ENCODE measurements at regions not wholly inside any gene's neighbourhood (a gene's known extent, or its start where the extent isn't known, plus 50 kb on each side); places are given as distances from the start of the nearest gene placed in this dataset.

DNA sequence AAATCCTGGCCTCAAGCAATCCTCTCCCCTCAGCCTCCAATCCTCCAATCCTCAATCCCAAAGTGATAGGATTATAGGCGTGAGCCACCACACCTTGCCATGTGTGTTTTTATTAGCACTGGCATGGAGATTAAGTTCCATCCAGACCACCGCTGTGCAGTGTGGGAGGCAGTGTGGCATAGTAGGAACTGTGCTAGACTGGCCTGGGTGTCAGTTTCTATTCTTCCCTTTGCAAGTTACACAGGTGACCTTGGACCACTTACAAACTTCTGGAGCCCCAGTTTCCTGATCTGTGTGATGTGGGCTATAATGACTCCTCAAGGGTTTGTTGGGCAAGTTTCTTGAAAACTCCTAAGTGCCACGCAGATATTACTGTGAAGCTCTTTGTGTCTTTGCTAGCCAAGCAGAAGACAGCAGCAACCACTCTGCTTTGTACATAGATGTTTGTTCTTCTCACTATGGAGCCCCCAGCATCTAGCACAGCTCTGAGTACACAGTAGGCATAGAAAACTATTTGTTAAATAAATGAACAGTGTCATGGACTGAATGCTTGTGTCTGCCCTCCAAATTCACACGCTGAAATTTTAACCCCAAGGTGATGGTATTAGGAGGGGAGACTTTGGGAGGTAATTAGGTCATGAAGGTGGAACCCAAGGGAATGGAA lies 93.0 kb downstream of the LBH start:
- no peak overlapping the region for H3K4me3 ChIP-seq (ENCODE audit: low read depth, low read length)
- H3K27ac ChIP-seq (ENCODE audit: low read depth, low read length) = no peak overlapping the region
- no peaks in the 10 kb centered on the region for H3K36me3 ChIP-seq (ENCODE audit: control insufficient read depth, insufficient read depth, low read length)
- no peaks in the 10 kb centered on the region for H3K9me3 ChIP-seq (ENCODE audit: control insufficient read depth, insufficient read depth, low read length)
- DNase-seq (ENCODE audit: low read depth in 4 of 6, low spot score in 6 of 6) = no peak
- WGBS (ENCODE audit: insufficient coverage) = 90% methylated on average over 2 of the region's 4 CpGs
- no peaks in the 10 kb centered on the region for H3K4me1 ChIP-seq (ENCODE audit: control insufficient read depth, insufficient read depth, low read length)
- no peaks in the 10 kb centered on the region for H3K27me3 ChIP-seq (ENCODE audit: control insufficient read depth, insufficient read depth, low read length)

DNA sequence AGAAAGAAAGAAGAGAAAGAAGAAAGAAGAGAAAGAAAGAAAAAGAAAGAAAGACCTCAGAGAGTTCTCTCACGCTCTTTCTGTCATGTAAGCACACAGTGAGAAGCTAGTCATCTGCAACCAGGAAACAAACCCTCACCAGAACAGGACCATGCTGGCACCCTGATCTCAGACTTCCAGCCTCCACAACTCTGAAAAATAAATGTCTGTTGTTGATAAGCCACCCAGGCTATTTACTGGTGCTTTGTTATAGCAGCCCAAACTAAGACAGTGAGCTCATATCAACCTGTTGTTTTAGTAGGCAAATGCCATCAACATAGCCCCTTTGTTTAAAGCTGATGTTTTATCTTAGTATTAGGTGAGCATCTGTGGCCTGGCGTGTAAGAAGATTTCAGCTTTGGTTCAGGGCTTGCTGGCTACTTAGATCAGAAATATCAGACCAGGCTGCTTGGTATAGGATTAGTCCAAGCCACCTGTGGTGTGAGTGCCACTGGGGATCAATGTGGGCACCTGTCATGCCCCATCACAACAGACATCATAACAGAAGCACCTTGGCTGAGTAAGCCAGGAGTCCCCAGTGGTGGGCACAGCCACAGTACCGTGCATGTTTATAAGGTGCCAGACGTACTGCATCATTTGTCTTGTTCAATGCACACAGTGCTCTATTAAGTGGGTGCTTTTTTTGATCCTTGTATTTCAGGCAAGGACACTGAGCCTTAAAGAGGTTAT lies 94.4 kb downstream of the LBH start:
- Histone ChIP-seq H3K4me3 (ENCODE audit: low read depth, low read length) (no peak overlapping the region), H3K36me3 (ENCODE audit: control insufficient read depth, insufficient read depth, low read length) (no peaks in the 10 kb centered on the region), H3K27me3 (ENCODE audit: control insufficient read depth, insufficient read depth, low read length) (no peaks in the 10 kb centered on the region), H3K27ac (ENCODE audit: low read depth, low read length) (no peak overlapping the region), H3K4me1 (ENCODE audit: control insufficient read depth, insufficient read depth, low read length) (no peaks in the 10 kb centered on the region), H3K9me3 (ENCODE audit: control insufficient read depth, insufficient read depth, low read length) (no peaks in the 10 kb centered on the region)
- no peak for DNase-seq (ENCODE audit: low read depth in 4 of 6, low spot score in 6 of 6)
- WGBS (ENCODE audit: insufficient coverage) = 86% methylated on average over 3 of the region's 4 CpGs

DNA sequence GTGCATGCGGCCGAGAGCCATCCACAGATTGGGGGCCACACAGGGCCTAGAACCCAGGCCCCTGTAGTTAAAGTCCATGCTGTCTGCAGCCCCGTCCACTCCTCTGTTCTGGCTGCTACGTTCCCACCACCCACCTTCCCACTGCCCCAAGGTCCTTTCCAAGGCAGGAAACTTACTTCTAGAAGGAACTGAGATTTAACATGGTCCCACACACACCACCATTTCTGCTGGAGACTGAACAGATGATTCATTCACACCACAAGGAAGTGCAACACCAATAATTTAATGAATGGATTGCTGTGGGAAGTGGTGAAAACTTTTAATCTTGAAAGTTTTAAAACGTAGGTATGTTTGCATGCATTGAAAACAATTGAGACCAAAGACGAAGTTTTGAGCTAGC lies 95.2 kb downstream of the LBH start:
- 91% methylated on average over 4 of the region's 6 CpGs for WGBS (ENCODE audit: insufficient coverage)

DNA sequence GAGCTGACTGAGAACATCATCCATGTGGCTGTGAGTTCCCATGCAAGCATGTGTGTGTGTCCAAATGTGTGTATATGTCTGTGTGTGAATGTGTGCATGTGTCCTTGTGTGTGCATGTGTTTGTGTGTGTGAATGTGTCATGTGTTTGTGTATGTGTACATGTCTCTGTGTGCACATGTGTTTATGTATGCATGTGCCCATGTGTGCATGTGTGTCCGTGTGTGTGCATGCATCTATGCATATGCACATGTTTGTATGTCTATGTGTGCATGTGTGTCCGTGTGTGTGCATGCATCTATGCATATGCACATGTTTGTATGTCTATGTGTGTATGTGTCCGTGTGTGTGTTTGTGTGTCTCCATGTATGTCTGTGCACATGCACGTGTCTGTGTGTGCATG lies 99.7 kb downstream of the LBH start:
- 100% methylated on average over 3 of the region's 4 CpGs for WGBS (ENCODE audit: insufficient coverage)
- Histone ChIP-seq H3K4me3 (ENCODE audit: low read depth, low read length) (no peak overlapping the region), H3K36me3 (ENCODE audit: control insufficient read depth, insufficient read depth, low read length) (no peaks in the 10 kb centered on the region), H3K27ac (ENCODE audit: low read depth, low read length) (no peak overlapping the region), H3K4me1 (ENCODE audit: control insufficient read depth, insufficient read depth, low read length) (no peaks in the 10 kb centered on the region), H3K9me3 (ENCODE audit: control insufficient read depth, insufficient read depth, low read length) (no peaks in the 10 kb centered on the region), H3K27me3 (ENCODE audit: control insufficient read depth, insufficient read depth, low read length) (no peaks in the 10 kb centered on the region)
- DNase-seq (ENCODE audit: low read depth in 4 of 6, low spot score in 6 of 6) = no peak

More for the DNA sequence above, 95.2 kb downstream of the LBH start:
- no peak for DNase-seq (ENCODE audit: low read depth in 4 of 6, low spot score in 6 of 6)
- no peaks in the 10 kb centered on the region for H3K4me1 ChIP-seq (ENCODE audit: control insufficient read depth, insufficient read depth, low read length)
- H3K36me3 ChIP-seq (ENCODE audit: control insufficient read depth, insufficient read depth, low read length) = no peaks in the 10 kb centered on the region
- no peak overlapping the region for H3K4me3 ChIP-seq (ENCODE audit: low read depth, low read length)
- H3K27me3 ChIP-seq (ENCODE audit: control insufficient read depth, insufficient read depth, low read length) = no peaks in the 10 kb centered on the region
- no peak overlapping the region for H3K27ac ChIP-seq (ENCODE audit: low read depth, low read length)
- no peaks in the 10 kb centered on the region for H3K9me3 ChIP-seq (ENCODE audit: control insufficient read depth, insufficient read depth, low read length)

DNA sequence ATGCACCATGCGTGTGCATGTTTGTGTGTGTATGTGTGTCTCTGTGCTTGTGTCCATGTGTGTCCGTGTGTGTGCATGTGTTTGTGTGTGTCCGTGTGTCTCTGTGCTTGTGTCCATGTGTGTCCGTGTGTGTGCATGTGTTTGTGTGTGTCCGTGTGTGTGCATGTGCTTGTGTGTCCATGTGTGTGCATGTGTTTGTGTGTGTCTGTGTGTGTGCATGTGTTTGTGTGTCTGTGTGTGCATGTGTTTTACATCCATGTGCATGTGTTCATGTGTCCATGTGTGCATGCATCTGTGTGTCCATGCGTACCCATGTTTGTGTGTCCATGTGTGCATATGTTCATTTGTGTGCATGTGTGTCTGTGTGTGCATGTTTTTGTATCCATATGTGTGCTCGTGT lies 100.5 kb downstream of the LBH start:
- Histone ChIP-seq H3K27me3 (ENCODE audit: control insufficient read depth, insufficient read depth, low read length) (no peaks in the 10 kb centered on the region), H3K27ac (ENCODE audit: low read depth, low read length) (no peak overlapping the region), H3K9me3 (ENCODE audit: control insufficient read depth, insufficient read depth, low read length) (no peaks in the 10 kb centered on the region), H3K36me3 (ENCODE audit: control insufficient read depth, insufficient read depth, low read length) (no peaks in the 10 kb centered on the region), H3K4me1 (ENCODE audit: control insufficient read depth, insufficient read depth, low read length) (no peaks in the 10 kb centered on the region), H3K4me3 (ENCODE audit: low read depth, low read length) (no peak overlapping the region)
- no peak for DNase-seq (ENCODE audit: low read depth in 4 of 6, low spot score in 6 of 6)
- WGBS (ENCODE audit: insufficient coverage) = 97% methylated on average over 7 of the region's 7 CpGs

DNA sequence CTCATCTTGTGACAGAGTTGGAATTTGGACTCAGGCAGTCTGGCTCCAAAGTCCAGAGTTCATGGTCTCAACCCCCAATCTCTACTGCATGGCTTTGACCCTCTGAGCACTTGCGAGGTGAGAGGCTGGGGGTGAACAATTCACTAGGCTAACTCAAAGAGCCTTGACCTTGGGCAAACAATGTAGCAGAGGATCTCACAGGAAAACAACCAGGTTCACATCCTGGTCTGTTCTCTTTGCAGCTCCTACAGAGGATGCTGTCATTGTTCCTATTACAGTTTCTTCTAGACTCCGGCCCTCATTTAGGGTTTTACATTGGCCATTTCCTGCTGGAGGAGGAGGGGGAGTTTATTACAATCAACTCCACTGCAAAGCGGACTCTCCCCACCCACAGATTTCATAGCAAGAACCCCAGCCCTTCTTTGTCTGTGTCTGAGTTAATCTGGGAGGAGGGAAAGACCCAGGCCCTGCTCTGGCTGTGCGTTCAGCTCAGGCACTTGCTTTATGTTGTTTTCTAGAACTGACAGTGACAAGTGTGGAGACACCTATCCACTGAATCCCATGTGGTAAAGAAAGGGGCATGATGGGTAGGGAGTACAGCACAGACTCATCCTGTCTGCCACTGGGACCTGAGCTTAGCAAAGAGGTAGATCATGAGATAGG lies 101.6 kb downstream of the LBH start:
- DNase-seq (ENCODE audit: low read depth in 4 of 6, low spot score in 6 of 6) = no peak
- Histone ChIP-seq H3K36me3 (ENCODE audit: control insufficient read depth, insufficient read depth, low read length) (no peaks in the 10 kb centered on the region), H3K27me3 (ENCODE audit: control insufficient read depth, insufficient read depth, low read length) (no peaks in the 10 kb centered on the region), H3K4me1 (ENCODE audit: control insufficient read depth, insufficient read depth, low read length) (no peaks in the 10 kb centered on the region), H3K27ac (ENCODE audit: low read depth, low read length) (no peak overlapping the region), H3K9me3 (ENCODE audit: control insufficient read depth, insufficient read depth, low read length) (no peaks in the 10 kb centered on the region), H3K4me3 (ENCODE audit: low read depth, low read length) (no peak overlapping the region)
- WGBS (ENCODE audit: insufficient coverage) = 78% methylated on average over 1 of the region's 4 CpGs

DNA sequence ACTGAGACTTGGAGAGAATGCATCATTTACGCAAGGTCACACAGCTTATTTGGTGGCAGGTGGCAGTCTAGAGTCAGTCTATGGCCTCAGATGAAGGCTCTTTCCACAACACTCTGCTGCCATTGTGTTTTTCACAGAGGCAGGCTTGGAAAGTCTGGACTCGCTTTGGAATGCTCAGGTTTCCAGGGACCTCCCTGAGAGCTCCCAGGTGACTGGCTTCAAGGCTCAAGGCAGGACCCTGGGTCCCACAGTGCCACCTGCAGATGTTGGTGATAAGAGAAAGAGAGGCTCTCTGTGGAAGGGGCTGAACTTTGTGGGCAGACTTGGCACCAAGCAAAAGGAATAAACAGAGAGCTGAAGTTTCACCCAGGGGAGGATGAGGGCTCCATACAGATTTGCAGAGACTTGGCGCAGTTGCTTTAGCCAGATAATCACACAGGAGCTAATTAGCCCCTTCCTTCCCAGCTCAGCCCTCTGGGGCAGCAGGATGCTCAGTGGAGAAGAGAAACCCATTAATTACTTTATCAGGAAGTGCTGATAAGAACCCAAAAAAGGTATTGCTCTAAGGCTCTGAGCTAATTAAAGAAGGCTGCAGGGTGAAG lies 103.5 kb downstream of the LBH start:
- 81% methylated on average over 2 of the region's 3 CpGs for WGBS (ENCODE audit: insufficient coverage)
- peak in 2 of 6 donors; percentile 16 to 41 for DNase-seq (ENCODE audit: low read depth in 4 of 6, low spot score in 6 of 6)

DNA sequence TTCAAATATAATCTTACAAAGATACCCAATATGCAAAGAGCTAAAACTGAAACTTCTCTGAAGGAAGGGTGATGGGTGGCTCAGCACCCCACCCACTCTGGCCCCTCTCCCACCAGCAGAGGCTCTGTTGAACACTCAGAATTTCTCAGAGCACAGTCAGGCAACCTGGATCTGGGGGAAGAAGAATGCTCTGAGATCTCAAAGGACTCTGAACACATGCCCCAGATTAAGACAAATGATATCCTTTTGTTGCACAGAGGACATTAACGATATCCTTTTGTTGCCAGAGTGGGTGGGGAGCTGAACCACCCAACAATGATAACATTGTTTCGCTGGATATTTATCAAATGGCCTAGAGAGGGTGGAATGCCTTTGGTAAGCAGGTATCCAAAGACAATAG lies 104.8 kb downstream of the LBH start:
- DNase-seq (ENCODE audit: low read depth in 4 of 6, low spot score in 6 of 6) = no peak
- H3K27me3 ChIP-seq (ENCODE audit: control insufficient read depth, insufficient read depth, low read length) = no peaks in the 10 kb centered on the region
- no peak overlapping the region for H3K4me3 ChIP-seq (ENCODE audit: low read depth, low read length)
- WGBS (ENCODE audit: insufficient coverage) = no CpG with 5 or more reads among the region's 2 CpGs
- H3K4me1 ChIP-seq (ENCODE audit: control insufficient read depth, insufficient read depth, low read length) = no peaks in the 10 kb centered on the region
- H3K27ac ChIP-seq (ENCODE audit: low read depth, low read length) = no peak overlapping the region
- H3K36me3 ChIP-seq (ENCODE audit: control insufficient read depth, insufficient read depth, low read length) = no peaks in the 10 kb centered on the region
- H3K9me3 ChIP-seq (ENCODE audit: control insufficient read depth, insufficient read depth, low read length) = no peaks in the 10 kb centered on the region

More for the DNA sequence above, 103.5 kb downstream of the LBH start:
- H3K27ac ChIP-seq (ENCODE audit: low read depth, low read length) = no peak overlapping the region
- H3K36me3 ChIP-seq (ENCODE audit: control insufficient read depth, insufficient read depth, low read length) = no peaks in the 10 kb centered on the region
- H3K27me3 ChIP-seq (ENCODE audit: control insufficient read depth, insufficient read depth, low read length) = no peaks in the 10 kb centered on the region
- no peaks in the 10 kb centered on the region for H3K9me3 ChIP-seq (ENCODE audit: control insufficient read depth, insufficient read depth, low read length)
- no peak overlapping the region for H3K4me3 ChIP-seq (ENCODE audit: low read depth, low read length)
- no peaks in the 10 kb centered on the region for H3K4me1 ChIP-seq (ENCODE audit: control insufficient read depth, insufficient read depth, low read length)

DNA sequence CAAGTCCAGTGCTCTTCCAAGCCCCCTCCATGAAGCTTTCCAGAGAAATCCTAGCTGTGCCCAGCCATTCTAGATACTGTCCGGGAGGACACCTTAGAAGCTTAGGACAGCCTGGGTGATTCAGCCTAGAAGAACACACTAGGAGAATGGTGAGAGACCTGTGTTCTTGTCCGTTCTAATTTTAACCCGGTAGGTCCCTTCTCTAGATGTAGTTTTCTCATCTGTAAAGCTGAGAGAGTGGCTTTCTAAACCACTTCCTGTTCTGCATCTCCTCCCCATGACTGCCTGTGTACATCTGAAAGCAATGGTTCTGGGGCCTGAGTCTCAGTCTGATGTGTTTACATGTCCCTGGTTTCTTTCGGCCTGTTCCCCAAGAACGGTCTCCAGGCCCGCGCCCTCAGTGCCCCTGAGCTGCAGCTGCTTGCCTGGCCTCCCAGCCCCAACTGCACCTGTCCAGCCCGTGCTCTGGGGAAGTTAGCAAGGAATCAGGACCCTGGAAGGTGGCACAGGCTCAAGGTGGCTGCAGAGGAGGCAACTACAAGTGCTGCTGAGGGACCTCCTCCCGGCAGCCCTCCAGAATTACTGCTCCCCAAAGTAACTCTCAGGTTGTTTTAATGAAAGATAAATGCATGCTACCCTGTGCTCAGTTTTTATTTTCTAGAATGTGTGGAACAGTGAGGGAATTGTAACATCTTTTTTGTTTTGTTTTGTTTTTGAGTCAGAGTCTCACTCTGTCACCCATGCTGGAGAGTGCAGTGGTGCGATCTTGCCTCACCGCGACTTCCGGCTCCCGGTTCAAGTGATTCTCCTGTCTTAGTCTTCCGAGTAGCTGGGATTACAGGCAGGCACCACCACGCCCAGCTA lies 105.9 kb downstream of the LBH start:
- Histone ChIP-seq H3K9me3 (ENCODE audit: control insufficient read depth, insufficient read depth, low read length) (no peaks in the 10 kb centered on the region), H3K4me1 (ENCODE audit: control insufficient read depth, insufficient read depth, low read length) (no peaks in the 10 kb centered on the region), H3K27me3 (ENCODE audit: control insufficient read depth, insufficient read depth, low read length) (no peaks in the 10 kb centered on the region), H3K27ac (ENCODE audit: low read depth, low read length) (no peak overlapping the region), H3K4me3 (ENCODE audit: low read depth, low read length) (no peak overlapping the region), H3K36me3 (ENCODE audit: control insufficient read depth, insufficient read depth, low read length) (no peaks in the 10 kb centered on the region)
- DNase-seq (ENCODE audit: low read depth in 4 of 6, low spot score in 6 of 6) = no peak
- 92% methylated on average over 11 of the region's 16 CpGs for WGBS (ENCODE audit: insufficient coverage)

Data from spinal cord (tissue), 9 donors.